ENCODE measurements at regions not wholly inside any gene's neighbourhood (a gene's known extent, or its start where the extent isn't known, plus 50 kb on each side); places are given as distances from the start of the nearest gene placed in this dataset.

- TF ChIP-seq CTCF (IDR thresholded peaks at IDR 0.05) (no peak), POLR2A (IDR thresholded peaks at IDR 0.05) (no peak)
These were observed 228.6 kb upstream of the BCOR start for GRCh38 chrX:40326186-40326965.

All from adrenal gland (tissue), 5 donors.